PC-3 (cell line): ENCODE measurements at regions not wholly inside any gene's neighbourhood (a gene's known extent, or its start where the extent isn't known, plus 50 kb on each side); places are given as distances from the start of the nearest gene placed in this dataset.

Source experiments
- ATAC-seq: fragments of 200-7000 bp; cut with Tn5 transposase; 2 replicates; pipeline ENCODE4 v1.9.1; 2020; ENCODE audit warnings: mild to moderate bottlenecking, moderate library complexity
- BruUV-seq: library from RNA; stranded (reverse); fragments of 400-500 nt; replicated peaks from 2 replicates; lab custom pipeline; 2021; lab: Mats Ljungman, UMichigan
- CTCF ChIA-PET: fragments of 300-600 bp; sonication (Branson Sonifier 250); formaldehyde crosslinking; loops from one replicate; lab custom pipeline; 2022; ENCODE audit warnings: antibody characterized with exemption; lab: Charles Lee
- POLR2A ChIA-PET: fragments of 300-600 bp; sonication (Branson Sonifier 250); formaldehyde crosslinking; loops from one replicate; lab custom pipeline; 2022; ENCODE audit warnings: antibody characterized with exemption; ENCODE audit not compliant: unreplicated experiment; lab: Charles Lee
- DNase-seq: peaks from one replicate; pipeline ENCODE4 v3.0.0-alpha.2; 2015
- H2AFZ ChIP-seq: fragments of 300-600 bp; sonication (generic); 2 replicates; pipeline ENCODE4 v1.6.0; 2016; ENCODE audit warnings: antibody characterized with exemption, low read length
- H3F3A ChIP-seq: fragments of 300-600 bp; sonication (generic); one replicate; pipeline ENCODE4 v1.6.0; 2017; ENCODE audit warnings: antibody characterized with exemption, low read length, control low read depth, mild to moderate bottlenecking; ENCODE audit not compliant: unreplicated experiment
- H3K27ac ChIP-seq: fragments of 300-600 bp; sonication (generic); 2 replicates; pipeline ENCODE4 v1.5.1; 2016; ENCODE audit warnings: mild to moderate bottlenecking, low read length
- H3K27me3 ChIP-seq: fragments of 300-600 bp; sonication (generic); 2 replicates; pipeline ENCODE4 v1.6.1; 2016; ENCODE audit warnings: low read length, mixed read lengths
- H3K36me3 ChIP-seq: fragments of 300-600 bp; sonication (generic); 2 replicates; pipeline ENCODE4 v1.6.1; 2016; ENCODE audit warnings: low read depth, mixed run types, low read length, mixed read lengths
- H3K4me1 ChIP-seq: fragments of 300-600 bp; sonication (generic); 2 replicates; pipeline ENCODE4 v1.5.1; 2016; ENCODE audit warnings: low read length; ENCODE audit not compliant: insufficient read depth
- H3K4me2 ChIP-seq: fragments of 300-600 bp; sonication (generic); 2 replicates; pipeline ENCODE4 v1.6.0; 2016; ENCODE audit warnings: low read length
- H3K4me3 ChIP-seq: fragments of 300-600 bp; sonication (generic); 2 replicates; pipeline ENCODE4 v1.5.1; 2016; ENCODE audit warnings: mild to moderate bottlenecking, low read length, mixed read lengths
- H3K79me2 ChIP-seq: fragments of 300-600 bp; sonication (generic); 2 replicates; pipeline ENCODE4 v1.6.1; 2017; ENCODE audit warnings: low read length, mixed read lengths
- H3K9ac ChIP-seq: fragments of 300-600 bp; sonication (generic); 2 replicates; pipeline ENCODE4 v1.6.0; 2016; ENCODE audit warnings: mild to moderate bottlenecking, low read length
- H3K9me2 ChIP-seq: fragments of 300-600 bp; sonication (generic); replicated peaks from 2 replicates; pipeline ENCODE4 v1.6.1; 2016; ENCODE audit warnings: mixed run types, low read length, mixed read lengths
- H3K9me3 ChIP-seq: fragments of 300-600 bp; sonication (generic); 2 replicates; pipeline ENCODE4 v1.6.1; 2016; ENCODE audit warnings: low read length, mixed read lengths
- H4K20me1 ChIP-seq: fragments of 300-600 bp; sonication (generic); 2 replicates; pipeline ENCODE4 v1.6.1; 2016; ENCODE audit warnings: low read length, mixed read lengths
- EZH2 ChIP-seq: fragments of 300-600 bp; sonication (generic); IDR thresholded peaks from one replicate; pipeline ENCODE4 v1.6.1; 2017; ENCODE audit warnings: antibody characterized with exemption, mild to moderate bottlenecking, low read length; ENCODE audit not compliant: unreplicated experiment
- EZH2phosphoT487 ChIP-seq: fragments of 300-600 bp; sonication (generic); IDR thresholded peaks from 2 replicates; pipeline ENCODE4 v1.6.1; 2018; ENCODE audit warnings: mild to moderate bottlenecking, antibody characterized with exemption, low read length, borderline replicate concordance
- intact Hi-C: fragments of 100-400 bp; cut with micrococcal nuclease; formaldehyde crosslinking; loops from 2 replicates; pipeline ENCODE4 v1.9.0; 2023
- TF ChIP-seq, protein P1 (sequence below): fragments of 300-600 bp; sonication (generic); conservative IDR thresholded peaks from 2 replicates; pipeline ENCODE4 v1.5.1; 2017; ENCODE audit warnings: antibody characterized with exemption, low read depth, mild to moderate bottlenecking, low read length

DNA sequence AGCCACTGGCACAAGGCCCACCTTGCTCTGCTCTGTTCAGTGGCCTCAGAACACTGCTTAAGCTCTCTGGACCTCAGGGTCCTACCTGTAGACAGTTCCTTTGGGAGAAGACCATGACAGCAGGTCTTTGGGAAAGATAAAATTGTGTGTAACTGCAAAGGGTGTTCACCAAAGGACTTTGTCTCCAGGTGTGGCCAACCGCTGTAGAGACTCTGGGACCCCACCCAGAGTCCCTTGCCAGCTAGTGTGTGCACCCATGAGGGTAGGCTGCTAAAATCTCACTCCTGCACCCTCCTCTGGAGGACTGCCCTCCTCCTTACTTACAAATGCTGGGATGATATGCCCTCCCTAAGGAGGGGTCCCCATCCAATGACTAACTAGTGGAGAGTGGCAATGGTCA lies 211.2 kb downstream of the TSHZ3 start:
- intact Hi-C loops, result no loop called here
- CTCF ChIA-PET, result no interaction called here
- Histone ChIP-seq H3K9ac (no peak overlapping the region), H3F3A (no peaks in the 10 kb centered on the region), H3K27ac (no peak overlapping the region), H3K9me2 (no peaks in the 10 kb centered on the region), H3K4me2 (no peak overlapping the region), H3K27me3 (no peaks in the 10 kb centered on the region), H3K4me3 (no peak overlapping the region), H3K79me2 (no peaks in the 10 kb centered on the region), H2AFZ (no peak overlapping the region), H3K36me3 (no peaks in the 10 kb centered on the region), H3K9me3 (no peaks in the 10 kb centered on the region), H3K4me1 (no peaks in the 10 kb centered on the region), H4K20me1 (no peaks in the 10 kb centered on the region)
- TF ChIP-seq EZH2 (no peak), EZH2phosphoT487 (no peak)
- TF ChIP-seq, protein P1, sequence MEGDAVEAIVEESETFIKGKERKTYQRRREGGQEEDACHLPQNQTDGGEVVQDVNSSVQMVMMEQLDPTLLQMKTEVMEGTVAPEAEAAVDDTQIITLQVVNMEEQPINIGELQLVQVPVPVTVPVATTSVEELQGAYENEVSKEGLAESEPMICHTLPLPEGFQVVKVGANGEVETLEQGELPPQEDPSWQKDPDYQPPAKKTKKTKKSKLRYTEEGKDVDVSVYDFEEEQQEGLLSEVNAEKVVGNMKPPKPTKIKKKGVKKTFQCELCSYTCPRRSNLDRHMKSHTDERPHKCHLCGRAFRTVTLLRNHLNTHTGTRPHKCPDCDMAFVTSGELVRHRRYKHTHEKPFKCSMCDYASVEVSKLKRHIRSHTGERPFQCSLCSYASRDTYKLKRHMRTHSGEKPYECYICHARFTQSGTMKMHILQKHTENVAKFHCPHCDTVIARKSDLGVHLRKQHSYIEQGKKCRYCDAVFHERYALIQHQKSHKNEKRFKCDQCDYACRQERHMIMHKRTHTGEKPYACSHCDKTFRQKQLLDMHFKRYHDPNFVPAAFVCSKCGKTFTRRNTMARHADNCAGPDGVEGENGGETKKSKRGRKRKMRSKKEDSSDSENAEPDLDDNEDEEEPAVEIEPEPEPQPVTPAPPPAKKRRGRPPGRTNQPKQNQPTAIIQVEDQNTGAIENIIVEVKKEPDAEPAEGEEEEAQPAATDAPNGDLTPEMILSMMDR, result no peak
- DNase-seq (no peak), ATAC-seq (no peak)
- POLR2A ChIA-PET, result no interaction called here
- BruUV-seq, result no TSS peak

DNA sequence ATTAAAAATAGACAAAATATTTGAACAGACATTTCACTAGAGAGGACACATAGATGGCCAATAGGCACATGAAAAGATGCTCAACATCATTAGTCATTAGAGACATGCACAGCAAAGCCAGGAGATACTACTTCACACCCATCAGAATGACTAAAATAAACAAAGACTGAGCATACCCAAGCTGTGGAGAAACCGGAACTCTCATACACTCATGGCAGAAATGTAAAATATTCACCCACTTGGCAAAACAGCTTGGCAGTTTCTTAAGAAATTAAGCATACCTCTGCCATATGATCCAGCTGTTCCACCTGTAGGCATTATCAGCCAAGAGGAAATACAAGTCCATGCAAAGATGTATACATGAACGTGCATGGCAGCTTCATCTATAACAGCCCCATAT lies 213.4 kb downstream of the TSHZ3 start:
- BruUV-seq, result no TSS peak
- Histone ChIP-seq H3F3A (no peaks in the 10 kb centered on the region), H3K9me3 (no peaks in the 10 kb centered on the region), H4K20me1 (no peaks in the 10 kb centered on the region), H3K27ac (no peak overlapping the region), H2AFZ (no peak overlapping the region), H3K4me2 (no peak overlapping the region), H3K27me3 (no peaks in the 10 kb centered on the region), H3K36me3 (no peaks in the 10 kb centered on the region), H3K4me1 (no peaks in the 10 kb centered on the region), H3K9me2 (no peaks in the 10 kb centered on the region), H3K4me3 (no peak overlapping the region), H3K79me2 (no peaks in the 10 kb centered on the region), H3K9ac (no peak overlapping the region)
- intact Hi-C loops, result no loop called here
- TF ChIP-seq, protein P1, result no peak
- TF ChIP-seq EZH2, result no peak
- TF ChIP-seq EZH2phosphoT487, result no peak
- POLR2A ChIA-PET, result no interaction called here
- CTCF ChIA-PET, result no interaction called here
- ATAC-seq, result no peak
- peak; percentile 1 for DNase-seq

DNA sequence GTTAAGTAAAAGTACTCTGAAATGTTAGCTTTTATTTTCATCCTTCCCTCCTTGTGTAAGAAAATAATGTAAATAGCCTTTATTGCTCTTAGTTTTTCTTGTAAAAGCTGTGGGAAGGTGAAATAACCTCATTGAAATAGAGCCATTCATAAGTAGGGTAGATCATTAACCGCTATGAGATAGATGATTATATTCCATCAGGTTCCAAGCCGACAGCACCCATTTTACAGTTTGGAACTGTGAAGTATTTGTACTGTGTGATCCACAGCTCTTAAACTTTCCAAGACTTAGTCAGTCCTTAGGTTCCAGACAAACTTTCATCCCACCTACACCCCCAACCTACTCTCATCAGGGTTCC lies 216.5 kb downstream of the TSHZ3 start:
- no peak for ATAC-seq
- Histone ChIP-seq H3F3A (no peaks in the 10 kb centered on the region), H3K79me2 (no peaks in the 10 kb centered on the region), H3K9me2 (no peaks in the 10 kb centered on the region), H3K27me3 (no peaks in the 10 kb centered on the region), H3K4me1 (no peaks in the 10 kb centered on the region), H3K4me3 (no peak overlapping the region), H3K27ac (no peak overlapping the region), H3K9me3 (no peaks in the 10 kb centered on the region), H2AFZ (no peak overlapping the region), H3K36me3 (no peaks in the 10 kb centered on the region), H3K4me2 (no peak overlapping the region), H3K9ac (no peak overlapping the region), H4K20me1 (no peaks in the 10 kb centered on the region)
- DNase-seq, result no peak
- no peak for TF ChIP-seq EZH2phosphoT487
- intact Hi-C loops, result no loop called here
- no TSS peak for BruUV-seq
- CTCF ChIA-PET, result no interaction called here
- POLR2A ChIA-PET, result no interaction called here
